ENCODE measurements at regions not wholly inside any gene's neighbourhood (a gene's known extent, or its start where the extent isn't known, plus 50 kb on each side); places are given as distances from the start of the nearest gene placed in this dataset.

DNA sequence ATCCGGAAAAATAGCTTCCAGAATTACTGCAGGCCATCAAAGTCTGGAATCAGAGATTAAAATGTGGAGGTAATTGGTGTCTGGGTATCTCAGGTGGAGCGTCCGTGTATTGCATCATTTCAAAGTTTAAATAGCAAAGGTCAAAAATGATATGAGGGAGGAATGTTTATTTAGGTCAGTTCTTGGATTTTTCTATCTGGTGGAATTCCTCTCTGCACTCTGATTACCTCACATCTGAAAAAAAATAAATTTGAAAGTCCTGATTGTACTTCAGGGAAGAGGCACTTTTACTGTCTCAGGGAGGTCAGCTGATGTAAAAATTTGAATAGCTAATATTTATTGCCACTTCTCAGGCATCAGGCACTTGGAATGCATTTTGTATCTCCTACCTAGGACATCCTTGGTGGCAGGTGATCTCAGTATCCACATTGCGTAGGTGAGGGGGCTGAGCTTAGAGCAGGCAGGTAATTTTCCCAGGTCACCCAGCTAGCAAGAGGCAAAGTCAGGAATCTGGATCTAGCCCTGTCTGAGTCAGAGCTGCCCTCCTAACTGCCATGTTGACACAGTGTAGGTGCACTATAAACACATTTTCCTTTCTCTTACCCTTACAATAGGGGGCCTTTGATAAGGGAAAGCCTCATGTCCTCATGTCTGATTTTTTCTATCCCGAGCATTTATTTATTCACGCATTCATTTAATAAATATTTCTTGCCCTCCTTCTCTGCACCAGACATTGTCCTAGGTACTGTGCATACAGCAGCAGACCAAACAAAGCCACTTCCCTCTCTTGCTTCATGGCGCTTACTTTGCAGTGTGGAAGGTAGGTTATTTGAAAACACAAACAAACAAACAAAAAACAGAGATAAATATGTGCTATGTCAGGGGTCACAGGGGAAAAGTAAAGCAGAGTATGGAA lies 454.3 kb downstream of the HAPSTR1 start:
- TF ChIP-seq ZFX (IDR thresholded peaks at IDR 0.05), result no peak
- TF ChIP-seq, protein P1, sequence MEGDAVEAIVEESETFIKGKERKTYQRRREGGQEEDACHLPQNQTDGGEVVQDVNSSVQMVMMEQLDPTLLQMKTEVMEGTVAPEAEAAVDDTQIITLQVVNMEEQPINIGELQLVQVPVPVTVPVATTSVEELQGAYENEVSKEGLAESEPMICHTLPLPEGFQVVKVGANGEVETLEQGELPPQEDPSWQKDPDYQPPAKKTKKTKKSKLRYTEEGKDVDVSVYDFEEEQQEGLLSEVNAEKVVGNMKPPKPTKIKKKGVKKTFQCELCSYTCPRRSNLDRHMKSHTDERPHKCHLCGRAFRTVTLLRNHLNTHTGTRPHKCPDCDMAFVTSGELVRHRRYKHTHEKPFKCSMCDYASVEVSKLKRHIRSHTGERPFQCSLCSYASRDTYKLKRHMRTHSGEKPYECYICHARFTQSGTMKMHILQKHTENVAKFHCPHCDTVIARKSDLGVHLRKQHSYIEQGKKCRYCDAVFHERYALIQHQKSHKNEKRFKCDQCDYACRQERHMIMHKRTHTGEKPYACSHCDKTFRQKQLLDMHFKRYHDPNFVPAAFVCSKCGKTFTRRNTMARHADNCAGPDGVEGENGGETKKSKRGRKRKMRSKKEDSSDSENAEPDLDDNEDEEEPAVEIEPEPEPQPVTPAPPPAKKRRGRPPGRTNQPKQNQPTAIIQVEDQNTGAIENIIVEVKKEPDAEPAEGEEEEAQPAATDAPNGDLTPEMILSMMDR (conservative IDR thresholded peaks at IDR 0.05), result no peak
- H3K27ac ChIP-seq, result no peak overlapping the region

DNA sequence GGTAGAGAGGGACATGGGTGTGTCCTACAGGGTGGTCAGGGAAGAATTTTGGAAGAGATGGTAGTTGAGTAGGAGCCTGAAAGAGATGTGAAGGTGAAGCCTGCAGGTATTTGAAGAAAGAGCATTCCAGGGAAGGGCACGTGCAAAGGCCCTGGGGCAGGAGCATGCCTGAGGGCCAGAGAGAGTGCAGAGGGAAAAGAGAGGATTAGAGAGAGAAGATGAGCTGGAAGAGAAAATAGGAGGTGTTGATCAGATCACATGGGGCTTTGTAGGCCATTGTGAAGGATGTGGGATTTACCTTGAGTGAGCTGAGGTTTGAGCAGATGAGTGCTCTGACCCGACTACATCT lies 455.0 kb downstream of the HAPSTR1 start:
- H3K27ac ChIP-seq, result no peak overlapping the region
- TF ChIP-seq, protein P1 (conservative IDR thresholded peaks at IDR 0.05), result no peak
- no peak for TF ChIP-seq ZFX (IDR thresholded peaks at IDR 0.05)

DNA sequence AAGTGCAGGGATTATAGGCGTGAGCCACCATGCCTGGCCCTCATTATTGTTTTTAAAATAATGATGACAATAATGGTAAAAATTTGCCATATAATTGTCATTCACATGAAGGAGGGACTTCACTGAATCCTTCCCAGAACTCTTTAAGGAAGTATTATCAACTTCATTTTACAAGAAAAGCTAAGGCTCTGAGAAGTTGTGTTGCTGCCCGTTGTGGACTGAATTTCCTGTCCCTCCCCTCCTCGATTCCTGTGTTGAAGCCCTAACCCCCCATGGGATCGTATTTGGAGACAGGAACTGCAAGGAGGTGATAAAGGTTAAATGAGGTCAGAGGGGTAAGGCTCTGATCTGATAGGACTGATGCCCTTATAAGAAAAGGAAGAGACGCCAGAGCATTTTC lies 458.0 kb downstream of the HAPSTR1 start:
- no peak overlapping the region for H3K27ac ChIP-seq
- TF ChIP-seq, protein P1 (conservative IDR thresholded peaks at IDR 0.05), result no peak
- TF ChIP-seq ZFX (IDR thresholded peaks at IDR 0.05), result no peak

DNA sequence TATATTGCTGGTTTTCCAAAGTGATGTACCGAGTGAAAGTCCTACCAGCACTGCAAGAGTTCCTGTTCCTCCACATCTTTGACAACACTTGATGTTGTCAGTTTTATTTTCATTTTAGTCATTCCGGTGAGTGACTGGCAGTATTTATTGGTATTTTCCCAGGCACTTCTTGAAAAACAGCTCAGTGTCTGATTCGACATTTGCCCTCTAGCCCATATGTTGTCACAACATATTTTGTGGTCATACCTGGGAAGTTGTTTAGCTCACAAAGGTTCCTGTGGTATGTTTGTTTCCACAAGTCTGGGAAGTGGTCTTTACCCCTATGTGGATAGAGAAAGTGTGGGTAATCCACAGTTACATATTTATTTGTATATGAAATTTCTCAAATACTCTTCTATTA lies 463.6 kb downstream of the HAPSTR1 start:
- no peak overlapping the region for H3K27ac ChIP-seq
- TF ChIP-seq ZFX (IDR thresholded peaks at IDR 0.05), result no peak
- TF ChIP-seq, protein P1 (conservative IDR thresholded peaks at IDR 0.05), result no peak

DNA sequence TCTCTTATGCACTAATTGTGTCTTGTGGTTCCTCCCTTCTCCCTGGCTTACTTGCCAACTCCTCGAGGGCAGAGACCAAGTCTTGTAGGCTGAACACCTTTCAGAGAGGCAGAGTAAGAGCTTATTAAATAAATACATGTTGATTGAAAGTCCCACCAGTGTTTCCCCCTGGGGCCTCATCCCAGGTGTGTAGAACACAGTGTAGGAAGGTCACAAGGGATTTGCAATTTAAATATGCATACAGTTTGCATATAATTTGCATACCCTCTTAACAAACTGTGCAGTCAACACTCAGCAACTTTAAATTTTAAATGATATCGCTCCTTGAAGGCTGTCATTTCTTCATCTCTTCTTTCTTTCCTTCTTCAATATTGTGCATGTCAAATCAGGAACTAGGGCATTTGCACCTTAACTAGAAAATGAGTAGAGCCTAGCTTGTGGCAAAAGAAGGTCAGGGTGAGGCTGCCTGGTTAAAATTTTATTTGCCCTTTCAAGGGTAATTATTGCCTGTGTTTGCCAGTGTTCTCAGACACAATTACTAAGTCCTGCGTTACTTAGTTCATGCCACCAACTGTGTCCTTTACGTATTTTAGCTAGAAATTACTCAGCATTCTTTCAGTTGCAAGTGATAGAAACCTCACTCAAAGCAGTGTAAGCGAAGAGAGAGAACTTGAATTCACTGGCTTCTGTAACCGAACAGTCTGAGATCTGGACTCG lies 465.7 kb downstream of the HAPSTR1 start:
- H3K27ac ChIP-seq, result no peak overlapping the region
- TF ChIP-seq ZFX (IDR thresholded peaks at IDR 0.05), result no peak
- TF ChIP-seq, protein P1 (conservative IDR thresholded peaks at IDR 0.05), result no peak

DNA sequence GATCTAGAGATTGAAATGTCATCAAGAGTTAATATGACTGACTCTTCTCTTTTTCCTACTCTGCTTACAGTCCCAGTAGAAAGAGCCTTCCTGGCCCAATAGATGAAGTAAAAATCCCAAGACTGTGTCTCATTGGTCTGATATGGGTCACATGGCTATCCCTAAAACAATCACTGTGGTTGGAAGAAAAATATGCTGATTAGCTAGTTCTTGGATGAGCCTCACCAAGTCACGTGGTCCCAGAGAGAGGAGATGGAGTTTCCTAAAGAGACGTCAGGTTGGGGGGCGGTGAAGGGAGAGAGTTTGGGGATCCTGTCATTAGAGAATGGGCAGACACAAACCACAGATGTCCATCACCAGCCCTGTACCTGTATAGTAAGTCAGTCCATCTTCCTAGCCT lies 466.3 kb downstream of the HAPSTR1 start:
- TF ChIP-seq ZFX (IDR thresholded peaks at IDR 0.05), result no peak
- TF ChIP-seq, protein P1 (conservative IDR thresholded peaks at IDR 0.05), result no peak
- H3K27ac ChIP-seq, result no peak overlapping the region

DNA sequence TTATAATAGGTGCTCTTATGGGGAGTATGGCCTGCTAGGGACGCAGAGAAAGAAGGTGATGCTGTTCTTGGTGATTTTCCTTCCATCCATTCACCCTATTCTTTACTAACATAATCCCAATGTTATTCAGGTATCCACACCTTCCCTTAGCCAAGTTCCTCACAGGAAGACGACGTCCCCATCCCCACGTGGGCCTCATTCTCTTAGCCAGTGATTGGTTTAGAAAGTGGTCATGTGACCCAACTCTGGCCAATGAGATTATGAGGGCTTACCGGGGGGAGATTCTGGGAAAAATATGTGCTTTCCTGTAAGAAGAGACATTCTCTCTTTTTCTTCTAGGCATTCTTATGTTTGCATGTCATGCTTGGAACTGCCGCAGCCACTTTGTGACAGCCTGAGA lies 474.7 kb downstream of the HAPSTR1 start:
- H3K27ac ChIP-seq, result no peak overlapping the region
- TF ChIP-seq, protein P1 (conservative IDR thresholded peaks at IDR 0.05), result no peak
- TF ChIP-seq ZFX (IDR thresholded peaks at IDR 0.05), result no peak

Data from C4-2B (cell line).